ENCODE measurements at regions not wholly inside any gene's neighbourhood (a gene's known extent, or its start where the extent isn't known, plus 50 kb on each side); places are given as distances from the start of the nearest gene placed in this dataset.

DNA sequence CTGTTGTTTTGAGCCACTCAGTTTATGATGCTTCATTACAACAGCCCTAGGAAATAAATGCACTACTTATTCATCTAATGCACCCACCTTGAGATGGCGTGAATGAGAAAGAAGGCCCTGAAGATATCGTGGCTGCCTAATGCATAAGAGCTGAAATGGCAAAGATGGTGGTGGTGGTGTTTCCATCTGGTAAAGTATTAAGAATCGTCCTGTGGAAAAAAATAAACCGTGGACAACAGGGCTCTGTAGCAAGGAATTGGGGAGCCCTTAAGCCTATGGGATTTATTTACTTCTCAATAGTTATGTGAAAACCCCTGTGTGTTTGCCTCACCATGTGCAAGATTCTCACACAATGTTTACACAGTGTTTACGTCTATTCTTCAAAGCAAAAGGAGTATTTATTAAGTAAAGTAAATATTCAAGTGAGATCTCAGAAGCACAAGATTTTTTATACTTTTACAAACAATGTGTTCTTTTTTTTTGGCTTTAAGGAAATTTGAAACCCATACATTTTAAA lies 1555.2 kb upstream of the FLRT2 start:
- no peak for TF ChIP-seq POLR2AphosphoS5 (IDR thresholded peaks at IDR 0.05; ENCODE audit: low read depth, low read length)
- TF ChIP-seq, protein P1, sequence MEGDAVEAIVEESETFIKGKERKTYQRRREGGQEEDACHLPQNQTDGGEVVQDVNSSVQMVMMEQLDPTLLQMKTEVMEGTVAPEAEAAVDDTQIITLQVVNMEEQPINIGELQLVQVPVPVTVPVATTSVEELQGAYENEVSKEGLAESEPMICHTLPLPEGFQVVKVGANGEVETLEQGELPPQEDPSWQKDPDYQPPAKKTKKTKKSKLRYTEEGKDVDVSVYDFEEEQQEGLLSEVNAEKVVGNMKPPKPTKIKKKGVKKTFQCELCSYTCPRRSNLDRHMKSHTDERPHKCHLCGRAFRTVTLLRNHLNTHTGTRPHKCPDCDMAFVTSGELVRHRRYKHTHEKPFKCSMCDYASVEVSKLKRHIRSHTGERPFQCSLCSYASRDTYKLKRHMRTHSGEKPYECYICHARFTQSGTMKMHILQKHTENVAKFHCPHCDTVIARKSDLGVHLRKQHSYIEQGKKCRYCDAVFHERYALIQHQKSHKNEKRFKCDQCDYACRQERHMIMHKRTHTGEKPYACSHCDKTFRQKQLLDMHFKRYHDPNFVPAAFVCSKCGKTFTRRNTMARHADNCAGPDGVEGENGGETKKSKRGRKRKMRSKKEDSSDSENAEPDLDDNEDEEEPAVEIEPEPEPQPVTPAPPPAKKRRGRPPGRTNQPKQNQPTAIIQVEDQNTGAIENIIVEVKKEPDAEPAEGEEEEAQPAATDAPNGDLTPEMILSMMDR (IDR thresholded peaks at IDR 0.05), result no peak
- TF ChIP-seq, protein P2, sequence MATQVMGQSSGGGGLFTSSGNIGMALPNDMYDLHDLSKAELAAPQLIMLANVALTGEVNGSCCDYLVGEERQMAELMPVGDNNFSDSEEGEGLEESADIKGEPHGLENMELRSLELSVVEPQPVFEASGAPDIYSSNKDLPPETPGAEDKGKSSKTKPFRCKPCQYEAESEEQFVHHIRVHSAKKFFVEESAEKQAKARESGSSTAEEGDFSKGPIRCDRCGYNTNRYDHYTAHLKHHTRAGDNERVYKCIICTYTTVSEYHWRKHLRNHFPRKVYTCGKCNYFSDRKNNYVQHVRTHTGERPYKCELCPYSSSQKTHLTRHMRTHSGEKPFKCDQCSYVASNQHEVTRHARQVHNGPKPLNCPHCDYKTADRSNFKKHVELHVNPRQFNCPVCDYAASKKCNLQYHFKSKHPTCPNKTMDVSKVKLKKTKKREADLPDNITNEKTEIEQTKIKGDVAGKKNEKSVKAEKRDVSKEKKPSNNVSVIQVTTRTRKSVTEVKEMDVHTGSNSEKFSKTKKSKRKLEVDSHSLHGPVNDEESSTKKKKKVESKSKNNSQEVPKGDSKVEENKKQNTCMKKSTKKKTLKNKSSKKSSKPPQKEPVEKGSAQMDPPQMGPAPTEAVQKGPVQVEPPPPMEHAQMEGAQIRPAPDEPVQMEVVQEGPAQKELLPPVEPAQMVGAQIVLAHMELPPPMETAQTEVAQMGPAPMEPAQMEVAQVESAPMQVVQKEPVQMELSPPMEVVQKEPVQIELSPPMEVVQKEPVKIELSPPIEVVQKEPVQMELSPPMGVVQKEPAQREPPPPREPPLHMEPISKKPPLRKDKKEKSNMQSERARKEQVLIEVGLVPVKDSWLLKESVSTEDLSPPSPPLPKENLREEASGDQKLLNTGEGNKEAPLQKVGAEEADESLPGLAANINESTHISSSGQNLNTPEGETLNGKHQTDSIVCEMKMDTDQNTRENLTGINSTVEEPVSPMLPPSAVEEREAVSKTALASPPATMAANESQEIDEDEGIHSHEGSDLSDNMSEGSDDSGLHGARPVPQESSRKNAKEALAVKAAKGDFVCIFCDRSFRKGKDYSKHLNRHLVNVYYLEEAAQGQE (IDR thresholded peaks at IDR 0.05; ENCODE audit: insufficient read depth in 1 of 2, low read depth in 2 of 2, low read length in 1 of 2), result no peak
